ENCODE measurements at regions not wholly inside any gene's neighbourhood (a gene's known extent, or its start where the extent isn't known, plus 50 kb on each side); places are given as distances from the start of the nearest gene placed in this dataset.

DNA sequence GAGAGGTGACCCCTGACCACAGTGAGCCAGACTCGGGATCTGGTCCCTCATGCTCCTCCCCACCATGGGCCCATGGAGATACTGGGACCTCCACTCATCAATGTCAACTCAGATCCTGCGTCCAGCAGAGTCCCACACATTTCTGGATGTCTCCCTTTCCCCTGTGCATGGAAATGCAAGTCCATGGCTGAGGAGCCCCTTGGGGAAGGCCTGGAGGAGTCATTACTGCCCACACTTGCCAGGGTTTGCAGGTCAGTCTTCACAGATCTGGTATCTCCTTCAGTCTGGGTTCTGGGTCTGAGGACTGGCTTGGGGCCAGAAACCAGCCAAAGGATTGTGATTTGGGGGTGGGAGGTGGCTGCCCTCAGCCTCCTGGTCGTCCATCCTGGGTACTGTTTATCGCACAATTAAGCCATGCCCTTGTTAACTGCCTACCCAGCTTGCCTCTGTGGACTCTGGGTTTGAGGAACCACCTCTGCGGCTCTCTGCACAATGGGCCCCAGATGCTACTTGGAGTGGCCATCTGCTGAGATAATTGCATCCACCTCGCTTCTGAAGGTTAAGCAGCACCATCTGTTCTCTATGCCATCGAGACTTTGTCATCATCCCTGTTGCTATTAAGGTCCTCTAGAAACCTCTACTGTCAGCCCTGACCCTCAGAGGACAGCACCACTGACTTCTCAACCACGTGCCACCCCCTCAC lies 49.9 kb upstream of the KLF13 start:
- DNase-seq, result no peak
